ENCODE measurements at regions not wholly inside any gene's neighbourhood (a gene's known extent, or its start where the extent isn't known, plus 50 kb on each side); places are given as distances from the start of the nearest gene placed in this dataset.

GRCh38 chr2:139495851-139496250 is 715.7 kb upstream of the NXPH2 start:
- TF ChIP-seq CTCF (IDR thresholded peaks at IDR 0.05; ENCODE audit: insufficient read depth, low read length) (no peak), POLR2AphosphoS5 (IDR thresholded peaks at IDR 0.05; ENCODE audit: low read depth) (no peak), REST (IDR thresholded peaks at IDR 0.05; ENCODE audit: insufficient replicate concordance, low read depth) (no peak), GABPA (IDR thresholded peaks at IDR 0.05; ENCODE audit: low read depth) (no peak), SPI1 (IDR thresholded peaks at IDR 0.05; ENCODE audit: borderline replicate concordance, low read depth) (no peak)
